ENCODE measurements at regions not wholly inside any gene's neighbourhood (a gene's known extent, or its start where the extent isn't known, plus 50 kb on each side); places are given as distances from the start of the nearest gene placed in this dataset.
"Not testable (repeated sequence)": the region's sequence is repeated elsewhere in the genome, so short reads cannot be mapped to it uniquely, and the experiment has no call there.

DNA sequence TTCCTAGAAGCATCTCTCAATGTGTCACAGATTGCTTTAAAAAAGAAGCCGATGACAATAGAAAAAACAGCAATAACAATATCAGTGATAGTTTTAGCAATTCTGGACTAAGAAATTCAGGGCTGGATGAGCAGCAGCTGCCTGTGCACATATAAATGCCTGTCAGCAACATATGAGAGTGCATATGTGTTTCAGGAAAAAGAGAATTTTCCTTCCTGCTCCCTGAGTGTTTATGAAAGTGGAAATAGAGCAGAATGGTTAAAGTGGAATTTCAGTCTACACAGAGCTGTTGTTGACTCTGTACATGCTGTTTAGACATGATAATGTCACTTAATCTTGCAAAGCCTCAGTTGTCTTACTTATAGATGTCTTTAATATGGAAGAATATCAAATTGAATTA, 164.4 kb upstream of the PCDH7 start:
- H3K4me3 ChIP-seq (ENCODE audit: low read depth, low read length, poor library complexity, severe bottlenecking) = no peak overlapping the region
- no peaks in the 10 kb centered on the region for H3K4me1 ChIP-seq (ENCODE audit: insufficient read depth, low read length, poor library complexity, severe bottlenecking)
- ChIA-PET CTCF (ENCODE audit: unreplicated experiment) (no interaction called here), POLR2A (no interaction called here)
- DNase-seq (ENCODE audit: low spot score) = no peak
- H3K27ac ChIP-seq (ENCODE audit: low read depth, low read length, poor library complexity, severe bottlenecking) = no peak overlapping the region
- intact Hi-C loops (cut with micrococcal nuclease; ENCODE audit: unreplicated experiment) = no loop called here
- no peaks in the 10 kb centered on the region for H3K36me3 ChIP-seq (ENCODE audit: insufficient read depth, low read length)
- H4K20me1 ChIP-seq (ENCODE audit: insufficient read depth, low read length) = no peaks in the 10 kb centered on the region
- no TSS peak for BruUV-seq (replicated peaks)
- no peak overlapping the region for H2AFZ ChIP-seq (ENCODE audit: low read length)
- H3K9me3 ChIP-seq (ENCODE audit: low read length) = no peaks in the 10 kb centered on the region
- no peak for TF ChIP-seq EZH2phosphoT487 (IDR thresholded peaks at IDR 0.05; ENCODE audit: borderline replicate concordance, low read depth, low read length)
- TF ChIP-seq, protein P1, sequence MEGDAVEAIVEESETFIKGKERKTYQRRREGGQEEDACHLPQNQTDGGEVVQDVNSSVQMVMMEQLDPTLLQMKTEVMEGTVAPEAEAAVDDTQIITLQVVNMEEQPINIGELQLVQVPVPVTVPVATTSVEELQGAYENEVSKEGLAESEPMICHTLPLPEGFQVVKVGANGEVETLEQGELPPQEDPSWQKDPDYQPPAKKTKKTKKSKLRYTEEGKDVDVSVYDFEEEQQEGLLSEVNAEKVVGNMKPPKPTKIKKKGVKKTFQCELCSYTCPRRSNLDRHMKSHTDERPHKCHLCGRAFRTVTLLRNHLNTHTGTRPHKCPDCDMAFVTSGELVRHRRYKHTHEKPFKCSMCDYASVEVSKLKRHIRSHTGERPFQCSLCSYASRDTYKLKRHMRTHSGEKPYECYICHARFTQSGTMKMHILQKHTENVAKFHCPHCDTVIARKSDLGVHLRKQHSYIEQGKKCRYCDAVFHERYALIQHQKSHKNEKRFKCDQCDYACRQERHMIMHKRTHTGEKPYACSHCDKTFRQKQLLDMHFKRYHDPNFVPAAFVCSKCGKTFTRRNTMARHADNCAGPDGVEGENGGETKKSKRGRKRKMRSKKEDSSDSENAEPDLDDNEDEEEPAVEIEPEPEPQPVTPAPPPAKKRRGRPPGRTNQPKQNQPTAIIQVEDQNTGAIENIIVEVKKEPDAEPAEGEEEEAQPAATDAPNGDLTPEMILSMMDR (conservative IDR thresholded peaks at IDR 0.05; ENCODE audit: low read length) = no peak
- H3K79me2 ChIP-seq (ENCODE audit: insufficient read depth, low read depth, low read length) = no peaks in the 10 kb centered on the region
- no peak overlapping the region for H3K4me2 ChIP-seq (ENCODE audit: low read length)
- H3K9me2 ChIP-seq (ENCODE audit: insufficient read depth, low read length) = no peaks in the 10 kb centered on the region

DNA sequence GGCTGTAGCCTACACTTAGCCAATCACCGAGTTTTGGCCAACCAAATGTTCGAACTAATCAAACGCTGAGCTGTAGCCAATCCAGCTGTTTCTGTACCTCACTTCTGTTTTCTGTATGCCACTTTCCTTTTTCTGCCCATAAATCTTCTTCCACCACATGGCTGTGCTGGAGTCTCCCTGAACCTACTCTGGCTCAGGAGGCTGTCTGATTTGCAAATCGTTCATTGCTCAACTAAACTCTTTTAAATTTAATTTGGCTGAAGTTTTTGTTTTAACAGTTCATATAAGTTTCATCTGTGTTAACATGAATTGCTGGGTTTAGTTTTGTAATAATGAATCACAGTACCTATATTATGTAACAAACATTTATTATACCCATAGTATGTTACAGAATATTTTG, 160.7 kb upstream of the PCDH7 start:
- ChIA-PET CTCF (ENCODE audit: unreplicated experiment) (no interaction called here), POLR2A (no interaction called here)
- H3K79me2 ChIP-seq (ENCODE audit: insufficient read depth, low read depth, low read length) = no peaks in the 10 kb centered on the region
- no peaks in the 10 kb centered on the region for H3K9me3 ChIP-seq (ENCODE audit: low read length)
- H4K20me1 ChIP-seq (ENCODE audit: insufficient read depth, low read length) = no peaks in the 10 kb centered on the region
- no peak overlapping the region for H3K27ac ChIP-seq (ENCODE audit: low read depth, low read length, poor library complexity, severe bottlenecking)
- no peaks in the 10 kb centered on the region for H3K4me1 ChIP-seq (ENCODE audit: insufficient read depth, low read length, poor library complexity, severe bottlenecking)
- H3K9me2 ChIP-seq (ENCODE audit: insufficient read depth, low read length) = no peaks in the 10 kb centered on the region
- intact Hi-C loops (cut with micrococcal nuclease; ENCODE audit: unreplicated experiment) = no loop called here
- TF ChIP-seq EZH2phosphoT487 (IDR thresholded peaks at IDR 0.05; ENCODE audit: borderline replicate concordance, low read depth, low read length) = no peak
- TF ChIP-seq, protein P1 (conservative IDR thresholded peaks at IDR 0.05; ENCODE audit: low read length) = no peak
- H3K4me2 ChIP-seq (ENCODE audit: low read length) = no peak overlapping the region
- no TSS peak for BruUV-seq (replicated peaks)
- no peak for DNase-seq (ENCODE audit: low spot score)
- no peak overlapping the region for H3K4me3 ChIP-seq (ENCODE audit: low read depth, low read length, poor library complexity, severe bottlenecking)
- no peak overlapping the region for H2AFZ ChIP-seq (ENCODE audit: low read length)
- no peaks in the 10 kb centered on the region for H3K36me3 ChIP-seq (ENCODE audit: insufficient read depth, low read length)

DNA sequence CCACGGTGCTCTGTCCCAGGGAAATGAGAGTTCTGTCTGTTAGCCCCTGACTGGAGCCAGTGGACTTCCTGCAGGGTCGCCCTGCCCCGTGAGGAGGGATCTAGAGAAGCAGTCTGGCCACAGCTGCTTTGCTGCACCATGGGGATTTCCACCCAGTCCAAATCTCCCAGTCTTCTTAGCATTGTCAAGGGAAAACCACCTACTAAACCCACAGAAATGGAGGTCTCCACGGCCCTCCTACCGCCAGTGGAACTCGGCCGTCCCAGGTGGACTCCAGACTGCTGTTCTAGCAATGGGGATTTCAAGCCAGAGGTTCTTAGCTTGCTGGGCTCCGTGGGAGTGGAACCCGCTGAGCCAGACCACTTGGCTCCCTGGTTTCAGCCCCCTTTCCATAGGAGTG, 133.3 kb upstream of the PCDH7 start:
- POLR2A ChIA-PET = no interaction called here
- H4K20me1 ChIP-seq (ENCODE audit: insufficient read depth, low read length) = no peaks in the 10 kb centered on the region
- no peaks in the 10 kb centered on the region for H3K79me2 ChIP-seq (ENCODE audit: insufficient read depth, low read depth, low read length)
- no TSS peak for BruUV-seq (replicated peaks)
- H3K4me3 ChIP-seq (ENCODE audit: low read depth, low read length, poor library complexity, severe bottlenecking) = no peak overlapping the region
- no peak overlapping the region for H3K27ac ChIP-seq (ENCODE audit: low read depth, low read length, poor library complexity, severe bottlenecking)
- H2AFZ ChIP-seq (ENCODE audit: low read length) = no peak overlapping the region
- intact Hi-C loops (cut with micrococcal nuclease; ENCODE audit: unreplicated experiment) = no loop called here
- H3K36me3 ChIP-seq (ENCODE audit: insufficient read depth, low read length) = no peaks in the 10 kb centered on the region
- TF ChIP-seq, protein P1 (conservative IDR thresholded peaks at IDR 0.05; ENCODE audit: low read length) = no peak
- no peak for TF ChIP-seq EZH2phosphoT487 (IDR thresholded peaks at IDR 0.05; ENCODE audit: borderline replicate concordance, low read depth, low read length)
- no peaks in the 10 kb centered on the region for H3K4me1 ChIP-seq (ENCODE audit: insufficient read depth, low read length, poor library complexity, severe bottlenecking)
- H3K9me3 ChIP-seq (ENCODE audit: low read length) = no peaks in the 10 kb centered on the region
- H3K9me2 ChIP-seq (ENCODE audit: insufficient read depth, low read length) = no peaks in the 10 kb centered on the region
- no peak overlapping the region for H3K4me2 ChIP-seq (ENCODE audit: low read length)
- no peak for DNase-seq (ENCODE audit: low spot score)
- CTCF ChIA-PET (ENCODE audit: unreplicated experiment) = no interaction called here

DNA sequence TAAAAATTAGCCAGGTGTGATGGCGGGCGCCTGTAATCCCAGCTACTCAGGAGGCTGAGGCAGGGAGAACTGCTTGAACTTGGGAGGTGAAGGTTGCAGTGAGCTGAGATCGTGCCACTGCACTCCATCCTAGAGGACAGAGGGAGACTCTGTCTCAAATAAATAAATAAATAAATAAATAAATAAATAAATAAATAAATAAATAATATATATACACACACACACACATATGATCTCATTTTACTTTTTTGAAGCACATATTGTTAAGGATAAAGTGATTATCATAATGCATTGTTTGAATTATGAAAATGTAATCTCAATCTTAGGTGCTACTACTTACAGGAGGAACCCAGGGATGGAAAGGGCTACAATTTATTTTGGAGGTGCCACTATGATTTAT, 130.5 kb upstream of the PCDH7 start:
- H3K9me3 ChIP-seq (ENCODE audit: low read length); H3K36me3 ChIP-seq (ENCODE audit: insufficient read depth, low read length); H2AFZ ChIP-seq (ENCODE audit: low read length); intact Hi-C loops (cut with micrococcal nuclease; ENCODE audit: unreplicated experiment); DNase-seq (ENCODE audit: low spot score); H3K4me3 ChIP-seq (ENCODE audit: low read depth, low read length, poor library complexity, severe bottlenecking); H3K79me2 ChIP-seq (ENCODE audit: insufficient read depth, low read depth, low read length); H3K9me2 ChIP-seq (ENCODE audit: insufficient read depth, low read length); CTCF ChIA-PET (ENCODE audit: unreplicated experiment); BruUV-seq (replicated peaks); H3K4me2 ChIP-seq (ENCODE audit: low read length); H3K27ac ChIP-seq (ENCODE audit: low read depth, low read length, poor library complexity, severe bottlenecking); H3K4me1 ChIP-seq (ENCODE audit: insufficient read depth, low read length, poor library complexity, severe bottlenecking); POLR2A ChIA-PET; H4K20me1 ChIP-seq (ENCODE audit: insufficient read depth, low read length): not testable (repeated sequence)
